SU-DHL-6 (cell line): ENCODE measurements at regions not wholly inside any gene's neighbourhood (a gene's known extent, or its start where the extent isn't known, plus 50 kb on each side); places are given as distances from the start of the nearest gene placed in this dataset.

Source experiments
- H2AFZ ChIP-seq: fragments of 200-600 bp; sonication (generic); 2 replicates; pipeline ENCODE4 v1.6.1; 2014; ENCODE audit warnings: low read depth, mild to moderate bottlenecking, moderate library complexity, mixed read lengths, antibody characterized with exemption, low read length; ENCODE audit not compliant: severe bottlenecking
- H3F3A ChIP-seq: fragments of 200-600 bp; shearing (Covaris generic); 2 replicates; pipeline ENCODE4 v1.6.0; 2016; ENCODE audit warnings: antibody characterized with exemption, mild to moderate bottlenecking; ENCODE audit not compliant: insufficient read depth
- H3K27ac ChIP-seq: fragments of 200-600 bp; sonication (generic); 2 replicates; pipeline ENCODE4 v1.5.1; 2016; ENCODE audit warnings: low read depth, mild to moderate bottlenecking, low read length, moderate library complexity, mixed read lengths
- H3K27me3 ChIP-seq: fragments of 200-600 bp; sonication (generic), shearing (Covaris generic); 2 replicates; pipeline ENCODE4 v1.6.0; 2014; ENCODE audit warnings: mild to moderate bottlenecking, low read length
- H3K36me3 ChIP-seq: fragments of 200-600 bp; sonication (generic); 2 replicates; pipeline ENCODE4 v1.6.1; 2014; ENCODE audit warnings: mild to moderate bottlenecking, low read length, mixed read lengths
- H3K4me2 ChIP-seq: fragments of 300-600, 200-600 bp; shearing (Covaris generic), sonication (generic); 2 replicates; pipeline ENCODE4 v1.6.0; 2014; ENCODE audit warnings: low read length, low read depth, mild to moderate bottlenecking; ENCODE audit not compliant: poor library complexity, severe bottlenecking
- H3K4me3 ChIP-seq: fragments of 200-600 bp; sonication (generic); 2 replicates; pipeline ENCODE4 v1.5.1; 2014; ENCODE audit warnings: antibody characterized with exemption, low read length, mild to moderate bottlenecking, mixed read lengths; ENCODE audit not compliant: insufficient read depth, poor library complexity, severe bottlenecking
- H3K79me2 ChIP-seq: fragments of 200-600 bp; sonication (generic); 2 replicates; pipeline ENCODE4 v1.6.1; 2014; ENCODE audit warnings: mild to moderate bottlenecking, low read length, moderate library complexity; ENCODE audit not compliant: insufficient read depth
- H3K9ac ChIP-seq: fragments of 200-600 bp; sonication (generic); 2 replicates; pipeline ENCODE4 v1.7.0; 2014; ENCODE audit warnings: mild to moderate bottlenecking, low read length
- H3K9me2 ChIP-seq: fragments of 200-600 bp; sonication (generic); replicated peaks from 2 replicates; pipeline ENCODE4 v1.6.1; 2014; ENCODE audit warnings: low read length; ENCODE audit not compliant: insufficient read depth
- H3K9me3 ChIP-seq: fragments of 200-600 bp; sonication (generic); 2 replicates; pipeline ENCODE4 v1.6.1; 2014; ENCODE audit warnings: low read length, mixed read lengths; ENCODE audit not compliant: insufficient read depth
- H4K20me1 ChIP-seq: fragments of 200-600 bp; sonication (generic); 2 replicates; pipeline ENCODE4 v1.6.1; 2014; ENCODE audit warnings: low read depth, mild to moderate bottlenecking, antibody characterized with exemption, low read length, moderate library complexity, mixed read lengths
- CTCF ChIP-seq: fragments of 200-600 bp; sonication (generic); IDR thresholded peaks from one replicate; pipeline ENCODE4 v1.5.1; 2017; ENCODE audit warnings: antibody characterized with exemption, mild to moderate bottlenecking, low read length, moderate library complexity; ENCODE audit not compliant: insufficient read depth, poor library complexity, severe bottlenecking
- EZH2phosphoT487 ChIP-seq: fragments of 200-600 bp; sonication (generic), shearing (Covaris generic); conservative IDR thresholded peaks from 2 replicates; pipeline ENCODE4 v1.6.1; 2018; ENCODE audit warnings: mild to moderate bottlenecking, antibody characterized with exemption, low read length, moderate library complexity, mixed read lengths

GRCh38 chr14:38505221-38505972 is 249.5 kb upstream of the CLEC14A start:
- Histone ChIP-seq H3K9me2 (0 out of 2 replicates have a peak, but pooled peaks cover 3% of the 10 kb centered on the region), H3K36me3 (no peaks in the 10 kb centered on the region), H3K9me3 (no peaks in the 10 kb centered on the region), H2AFZ (no peak overlapping the region), H3K4me3 (no peak overlapping the region), H3K9ac (no peak overlapping the region), H3K79me2 (no peaks in the 10 kb centered on the region), H3K27ac (no peak overlapping the region), H3K27me3 (no peaks in the 10 kb centered on the region), H3K4me2 (no peak overlapping the region), H4K20me1 (no peaks in the 10 kb centered on the region), H3F3A (no peaks in the 10 kb centered on the region)
- TF ChIP-seq CTCF (no peak), EZH2phosphoT487 (no peak)

GRCh38 chr14:38504175-38504574 is 248.3 kb upstream of the CLEC14A start:
- 0 out of 2 replicates have a peak, but pooled peaks cover 3% of the 10 kb centered on the region for H3K9me2 ChIP-seq
- no peaks in the 10 kb centered on the region for H3K9me3 ChIP-seq
- H3K27ac ChIP-seq, result no peak overlapping the region
- H3K4me3 ChIP-seq, result no peak overlapping the region
- H3K4me2 ChIP-seq, result no peak overlapping the region
- H3K36me3 ChIP-seq, result no peaks in the 10 kb centered on the region
- H3K9ac ChIP-seq, result no peak overlapping the region
- H2AFZ ChIP-seq, result no peak overlapping the region
- no peaks in the 10 kb centered on the region for H4K20me1 ChIP-seq
- H3K27me3 ChIP-seq, result no peaks in the 10 kb centered on the region
- no peaks in the 10 kb centered on the region for H3K79me2 ChIP-seq
- H3F3A ChIP-seq, result no peaks in the 10 kb centered on the region
- TF ChIP-seq EZH2phosphoT487 (no peak), CTCF (no peak)

GRCh38 chr14:38502239-38502638 is 246.3 kb upstream of the CLEC14A start:
- no peak for TF ChIP-seq EZH2phosphoT487
- TF ChIP-seq CTCF, result no peak
- Histone ChIP-seq H3F3A (no peaks in the 10 kb centered on the region), H3K9me2 (0 out of 2 replicates have a peak, but pooled peaks cover 3% of the 10 kb centered on the region), H3K79me2 (no peaks in the 10 kb centered on the region), H4K20me1 (no peaks in the 10 kb centered on the region), H2AFZ (no peak overlapping the region), H3K4me3 (no peak overlapping the region), H3K9ac (no peak overlapping the region), H3K27me3 (no peaks in the 10 kb centered on the region), H3K9me3 (no peaks in the 10 kb centered on the region), H3K4me2 (no peak overlapping the region), H3K27ac (no peak overlapping the region), H3K36me3 (no peaks in the 10 kb centered on the region)
